Neuronal stem cell (in vitro differentiated cells): ENCODE measurements at regions not wholly inside any gene's neighbourhood (a gene's known extent, or its start where the extent isn't known, plus 50 kb on each side); places are given as distances from the start of the nearest gene placed in this dataset.

ENCODE experiments used
- DNase-seq: peaks from one replicate; pipeline ENCODE4 v3.0.0-alpha.2; 2013; ENCODE audit warnings: low spot score
- H2AFZ ChIP-seq: one replicate; pipeline ENCODE4 v1.6.1; 2013; ENCODE audit warnings: mild to moderate bottlenecking, low read length, inconsistent platforms
- H2AK5ac ChIP-seq: 2 replicates; pipeline ENCODE4 v1.6.1; 2013; ENCODE audit warnings: low read depth, mild to moderate bottlenecking, inconsistent platforms, low read length, moderate library complexity, mixed read lengths
- H2BK120ac ChIP-seq: 2 replicates; pipeline ENCODE4 v1.6.1; 2013; ENCODE audit warnings: low read depth, mild to moderate bottlenecking, inconsistent platforms, low read length, moderate library complexity, mixed read lengths
- H2BK12ac ChIP-seq: one replicate; pipeline ENCODE4 v1.6.1; 2013; ENCODE audit warnings: low read length, inconsistent platforms
- H2BK15ac ChIP-seq: 2 replicates; pipeline ENCODE4 v1.6.1; 2013; ENCODE audit warnings: mild to moderate bottlenecking, low read length, inconsistent platforms, mixed read lengths
- H2BK5ac ChIP-seq: one replicate; pipeline ENCODE4 v1.6.1; 2013; ENCODE audit warnings: inconsistent platforms, mild to moderate bottlenecking, low read length, moderate library complexity
- H3K14ac ChIP-seq: one replicate; pipeline ENCODE4 v1.6.1; 2013; ENCODE audit warnings: low read length, inconsistent platforms
- H3K18ac ChIP-seq: 2 replicates; pipeline ENCODE4 v1.6.1; 2013; ENCODE audit warnings: low read length, inconsistent platforms
- H3K23ac ChIP-seq: 2 replicates; pipeline ENCODE4 v1.6.1; 2013; ENCODE audit warnings: low read depth, mild to moderate bottlenecking, mixed read lengths, low read length, inconsistent platforms; ENCODE audit not compliant: poor library complexity
- H3K27ac ChIP-seq: replicated peaks from 3 replicates; pipeline ENCODE4 v1.5.1; 2013; ENCODE audit warnings: low read length, inconsistent platforms
- H3K27me3 ChIP-seq, 3 experiments: 2 replicates each; pipeline ENCODE4 v1.6.1; 2013; ENCODE audit warnings: low read length in 3 of 3, mild to moderate bottlenecking in 2 of 3, inconsistent platforms in 1 of 3, low read depth in 1 of 3, mixed read lengths in 1 of 3, moderate library complexity in 1 of 3; ENCODE audit not compliant: control insufficient read depth in 3 of 3, insufficient read depth in 3 of 3
- H3K36me3 ChIP-seq, 2 donors: replicated peaks in 1 of 2; 2 replicates each; pipeline ENCODE4 v1.6.1; 2013; ENCODE audit warnings: low read length in 2 of 2; ENCODE audit not compliant: control insufficient read depth in 2 of 2, insufficient read depth in 2 of 2
- H3K4ac ChIP-seq: 2 replicates; pipeline ENCODE4 v1.6.1; 2013; ENCODE audit warnings: inconsistent platforms, mild to moderate bottlenecking, low read length, moderate library complexity
- H3K4me1 ChIP-seq, 2 donors: 1 replicate in 1 of 2; 2 replicates in 1 of 2; pipeline ENCODE4 v1.6.1; 2013; ENCODE audit warnings: low read length in 2 of 2, low read depth in 1 of 2; ENCODE audit not compliant: control insufficient read depth in 2 of 2, insufficient read depth in 1 of 2
- H3K4me2 ChIP-seq: one replicate; pipeline ENCODE4 v1.6.1; 2013; ENCODE audit warnings: mild to moderate bottlenecking, low read length, inconsistent platforms; ENCODE audit not compliant: insufficient read depth, poor library complexity, severe bottlenecking
- H3K4me3 ChIP-seq, 2 donors: 2 replicates each; pipeline ENCODE4 v1.5.1; 2013; ENCODE audit warnings: low read length in 2 of 2, mild to moderate bottlenecking in 2 of 2, inconsistent platforms in 1 of 2, moderate library complexity in 1 of 2
- H3K79me1 ChIP-seq: one replicate; pipeline ENCODE4 v1.6.1; 2013; ENCODE audit warnings: low read depth, mild to moderate bottlenecking, inconsistent platforms, low read length, moderate library complexity
- H3K9ac ChIP-seq: one replicate; pipeline ENCODE4 v1.6.1; 2013; ENCODE audit warnings: mild to moderate bottlenecking, low read depth, low read length, inconsistent platforms; ENCODE audit not compliant: poor library complexity
- H3K9me3 ChIP-seq, 2 donors: replicated peaks in 1 of 2; 2 replicates each; pipeline versions ENCODE3 to v1.6.1; 2013; ENCODE audit warnings: low read length in 2 of 2, mild to moderate bottlenecking in 2 of 2, inconsistent platforms in 1 of 2, low read depth in 1 of 2, mixed read lengths in 1 of 2, moderate library complexity in 1 of 2; ENCODE audit not compliant: control insufficient read depth in 2 of 2, insufficient read depth in 1 of 2
- H4K8ac ChIP-seq: one replicate; pipeline ENCODE4 v1.6.1; 2013; ENCODE audit warnings: low read depth, mild to moderate bottlenecking, inconsistent platforms, low read length, moderate library complexity
- H4K91ac ChIP-seq: one replicate; pipeline ENCODE4 v1.6.1; 2013; ENCODE audit warnings: low read length, low read depth, mild to moderate bottlenecking, inconsistent platforms; ENCODE audit not compliant: poor library complexity
- WGBS, 2 donors: extraction: QIAGEN DNeasy Blood & Tissue Kit; methylation state at CpG; one replicate each; pipeline ENCODE4 v1.1.7; 2013; ENCODE audit warnings: missing lambda C conversion rate in 2 of 2, mixed read lengths in 1 of 2; ENCODE audit not compliant: insufficient read length in 2 of 2, insufficient replicate concordance in 1 of 2; ENCODE audit errors: extremely low coverage in 2 of 2; 5-methylcytosine and 5-hydroxymethylcytosine counted together

- Histone ChIP-seq H4K91ac (no peak overlapping the region), H3K9ac (no peak overlapping the region), H4K8ac (no peak overlapping the region), H3K27me3 (no peaks in the 10 kb centered on the region), H3K18ac (no peak overlapping the region), H2BK120ac (no peak overlapping the region), H2BK5ac (no peak overlapping the region), H3K79me1 (no peaks in the 10 kb centered on the region), H3K4me2 (no peak overlapping the region), H3K14ac (no peak overlapping the region), H3K4ac (no peak overlapping the region), H2BK12ac (no peak overlapping the region), H2AFZ (no peak overlapping the region), H3K4me3 (no peak overlapping the region), H3K9me3 (peaks cover 0 to 5% of the 10 kb centered on the region in 2 donors), H3K27ac (no peak overlapping the region), H2AK5ac (no peak overlapping the region), H3K36me3 (no peaks in the 10 kb centered on the region), H3K23ac (no peak overlapping the region), H2BK15ac (no peak overlapping the region), H3K4me1 (peaks cover 0 to 4% of the 10 kb centered on the region in 2 donors)
- DNase-seq, result no peak
- 100% methylated on average over 1 of the region's 2 CpGs; no CpG with 5 or more reads in 1 of the 2 donors for WGBS, 2 donors
These were observed 129.0 kb upstream of the AGR3 start for GRCh38 chr7:17010637-17011300.

- Histone ChIP-seq H3K9me3 (peaks cover 0 to 2% of the 10 kb centered on the region in 2 donors), H2AK5ac (no peak overlapping the region), H3K23ac (no peak overlapping the region), H3K4me2 (no peak overlapping the region), H2BK15ac (no peak overlapping the region), H2BK120ac (no peak overlapping the region), H2AFZ (no peak overlapping the region), H3K14ac (no peak overlapping the region), H2BK12ac (no peak overlapping the region), H3K9ac (no peak overlapping the region), H3K4ac (no peak overlapping the region), H4K8ac (no peak overlapping the region), H3K27ac (no peak overlapping the region), H3K4me1 (peaks cover 0 to 4% of the 10 kb centered on the region in 2 donors), H3K27me3 (no peaks in the 10 kb centered on the region), H3K4me3 (no peak overlapping the region), H3K18ac (no peak overlapping the region), H3K79me1 (no peaks in the 10 kb centered on the region), H3K36me3 (no peaks in the 10 kb centered on the region), H4K91ac (no peak overlapping the region), H2BK5ac (no peak overlapping the region)
- no peak for DNase-seq
- WGBS, 2 donors, result no CpG with 5 or more reads among the region's 3 CpGs
These were observed 131.4 kb upstream of the AGR3 start for GRCh38 chr7:17013204-17013603.

- H2BK15ac ChIP-seq, result no peak overlapping the region
- H3K27me3 ChIP-seq, result no peaks in the 10 kb centered on the region
- H2AFZ ChIP-seq, result no peak overlapping the region
- H2AK5ac ChIP-seq, result no peak overlapping the region
- H3K4ac ChIP-seq, result no peak overlapping the region
- no CpG with 5 or more reads among the region's 8 CpGs for WGBS, 2 donors
- no peak overlapping the region for H3K23ac ChIP-seq
- H3K18ac ChIP-seq, result no peak overlapping the region
- no peak overlapping the region for H3K4me2 ChIP-seq
- H3K9ac ChIP-seq, result no peak overlapping the region
- no peak overlapping the region for H4K91ac ChIP-seq
- no peak for DNase-seq
- no peak overlapping the region for H2BK120ac ChIP-seq
- no peak overlapping the region for H3K14ac ChIP-seq
- no peak overlapping the region for H2BK5ac ChIP-seq
- no peak overlapping the region for H3K4me3 ChIP-seq
- no peaks in the 10 kb centered on the region for H3K36me3 ChIP-seq
- H3K27ac ChIP-seq, result no peak overlapping the region
- H3K79me1 ChIP-seq, result no peaks in the 10 kb centered on the region
- H3K4me1 ChIP-seq, result peaks cover 0 to 4% of the 10 kb centered on the region in 2 donors
- H2BK12ac ChIP-seq, result no peak overlapping the region
- peaks cover 0 to 2% of the 10 kb centered on the region in 2 donors for H3K9me3 ChIP-seq
- H4K8ac ChIP-seq, result no peak overlapping the region
These were observed 132.9 kb upstream of the AGR3 start for GRCh38 chr7:17014686-17015085.

- Histone ChIP-seq H3K4ac (no peak overlapping the region), H4K91ac (no peak overlapping the region), H3K14ac (no peak overlapping the region), H3K18ac (no peak overlapping the region), H4K8ac (no peak overlapping the region), H2BK120ac (no peak overlapping the region), H3K27me3 (no peaks in the 10 kb centered on the region), H3K27ac (no peak overlapping the region), H3K23ac (no peak overlapping the region), H3K36me3 (peaks cover 0 to 3% of the 10 kb centered on the region in 2 donors), H3K9ac (no peak overlapping the region), H2BK15ac (no peak overlapping the region), H3K9me3 (peaks cover 0 to 2% of the 10 kb centered on the region in 2 donors), H2AK5ac (no peak overlapping the region), H3K4me1 (peaks cover 0 to 4% of the 10 kb centered on the region in 2 donors), H3K4me2 (no peak overlapping the region), H3K4me3 (no peak overlapping the region), H2AFZ (no peak overlapping the region), H3K79me1 (no peaks in the 10 kb centered on the region), H2BK5ac (no peak overlapping the region), H2BK12ac (no peak overlapping the region)
- no CpG with 5 or more reads among the region's 4 CpGs for WGBS, 2 donors
- no peak for DNase-seq
These were observed 133.8 kb upstream of the AGR3 start for GRCh38 chr7:17015598-17016031.
